ENCODE measurements at regions not wholly inside any gene's neighbourhood (a gene's known extent, or its start where the extent isn't known, plus 50 kb on each side); places are given as distances from the start of the nearest gene placed in this dataset.
"Not testable (repeated sequence)": the region's sequence is repeated elsewhere in the genome, so short reads cannot be mapped to it uniquely, and the experiment has no call there.

DNA sequence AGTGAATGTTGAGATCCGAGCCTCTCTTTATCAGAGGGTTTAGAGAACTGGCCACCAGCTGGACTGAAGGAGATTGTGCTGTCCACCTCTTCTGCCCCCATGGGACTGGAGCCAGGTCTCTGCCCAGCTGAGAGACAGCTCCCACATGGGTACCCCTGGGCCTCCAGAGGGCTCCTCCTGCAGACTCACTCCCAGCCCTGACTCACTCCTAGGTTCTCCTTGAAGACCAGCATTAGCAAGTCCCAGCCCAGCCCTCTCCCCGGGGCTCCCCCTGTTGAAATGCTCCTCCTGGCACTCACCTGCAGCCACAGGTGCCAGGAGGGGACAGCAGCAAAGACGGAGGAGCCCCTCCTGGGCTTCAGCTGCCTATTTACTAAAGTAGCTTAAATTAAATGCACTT is 126.9 kb downstream of the CXCL12 start:
- H3K4me3 ChIP-seq (replicated peaks in 1 of 2; ENCODE audit: low read depth in 2 of 2, low read length in 2 of 2): no peak overlapping the region
- no peak for DNase-seq (ENCODE audit: low read depth in 2 of 2)
- TF ChIP-seq, protein P1, sequence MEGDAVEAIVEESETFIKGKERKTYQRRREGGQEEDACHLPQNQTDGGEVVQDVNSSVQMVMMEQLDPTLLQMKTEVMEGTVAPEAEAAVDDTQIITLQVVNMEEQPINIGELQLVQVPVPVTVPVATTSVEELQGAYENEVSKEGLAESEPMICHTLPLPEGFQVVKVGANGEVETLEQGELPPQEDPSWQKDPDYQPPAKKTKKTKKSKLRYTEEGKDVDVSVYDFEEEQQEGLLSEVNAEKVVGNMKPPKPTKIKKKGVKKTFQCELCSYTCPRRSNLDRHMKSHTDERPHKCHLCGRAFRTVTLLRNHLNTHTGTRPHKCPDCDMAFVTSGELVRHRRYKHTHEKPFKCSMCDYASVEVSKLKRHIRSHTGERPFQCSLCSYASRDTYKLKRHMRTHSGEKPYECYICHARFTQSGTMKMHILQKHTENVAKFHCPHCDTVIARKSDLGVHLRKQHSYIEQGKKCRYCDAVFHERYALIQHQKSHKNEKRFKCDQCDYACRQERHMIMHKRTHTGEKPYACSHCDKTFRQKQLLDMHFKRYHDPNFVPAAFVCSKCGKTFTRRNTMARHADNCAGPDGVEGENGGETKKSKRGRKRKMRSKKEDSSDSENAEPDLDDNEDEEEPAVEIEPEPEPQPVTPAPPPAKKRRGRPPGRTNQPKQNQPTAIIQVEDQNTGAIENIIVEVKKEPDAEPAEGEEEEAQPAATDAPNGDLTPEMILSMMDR (IDR thresholded peaks at IDR 0.05; ENCODE audit: low read depth, low read length): no peak

DNA sequence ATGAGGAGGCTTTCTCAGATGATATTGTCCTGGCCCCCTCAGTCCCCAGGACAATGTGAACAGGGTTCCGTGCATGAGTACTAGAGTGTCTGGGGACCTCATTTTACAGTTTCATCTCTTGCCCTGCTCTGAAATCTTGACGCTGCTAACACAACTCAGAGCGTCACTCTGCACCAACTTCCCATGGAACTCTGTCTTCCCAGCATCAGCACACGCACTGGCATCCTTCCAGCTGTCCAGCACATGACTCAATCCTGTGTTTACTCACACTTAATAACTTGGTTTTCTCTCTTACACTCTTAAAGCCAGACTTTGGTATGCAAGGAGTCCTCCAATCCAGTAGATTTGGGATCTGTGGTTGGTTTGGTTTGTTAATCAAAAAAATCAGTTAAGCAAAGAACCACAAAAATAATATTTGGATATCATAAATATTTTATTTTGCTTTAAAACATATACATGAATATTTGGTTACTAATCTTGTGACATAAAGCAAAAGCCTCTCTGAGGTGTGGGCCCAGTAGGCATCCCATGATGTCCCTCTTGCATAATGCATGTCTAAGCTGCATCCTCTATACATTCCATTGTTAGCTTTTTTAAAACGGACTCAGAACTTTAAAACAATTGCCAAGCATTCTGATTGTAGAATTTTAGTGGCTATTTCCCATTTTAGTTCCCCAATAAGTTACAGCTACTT is 131.0 kb downstream of the CXCL12 start:
- no peak overlapping the region for H3K4me3 ChIP-seq (replicated peaks in 1 of 2; ENCODE audit: low read depth in 2 of 2, low read length in 2 of 2)
- TF ChIP-seq, protein P1 (IDR thresholded peaks at IDR 0.05; ENCODE audit: low read depth, low read length): no peak
- DNase-seq (ENCODE audit: low read depth in 2 of 2): peak; percentile 91 to 92

DNA sequence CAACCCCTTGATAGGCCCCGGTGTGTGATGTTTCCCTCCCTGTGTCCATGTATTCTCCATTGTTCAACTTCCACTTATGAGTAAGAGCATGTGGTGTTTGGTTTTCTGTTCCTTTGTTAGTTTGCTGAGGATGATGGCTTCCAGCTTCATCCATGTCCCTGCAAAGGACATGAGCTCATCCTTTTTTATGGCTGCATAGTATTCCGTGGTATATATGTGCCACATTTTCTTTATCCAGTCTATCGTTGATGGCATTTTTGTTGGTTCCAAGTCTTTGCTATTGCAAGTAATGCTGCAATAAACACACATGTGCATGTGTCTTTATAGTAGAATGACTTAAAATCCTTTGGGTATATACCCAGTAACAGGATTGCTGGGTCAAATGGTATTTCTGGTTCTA is 132.3 kb downstream of the CXCL12 start:
- not testable (repeated sequence) for H3K4me3 ChIP-seq (replicated peaks in 1 of 2; ENCODE audit: low read depth in 2 of 2, low read length in 2 of 2); DNase-seq (ENCODE audit: low read depth in 2 of 2)

DNA sequence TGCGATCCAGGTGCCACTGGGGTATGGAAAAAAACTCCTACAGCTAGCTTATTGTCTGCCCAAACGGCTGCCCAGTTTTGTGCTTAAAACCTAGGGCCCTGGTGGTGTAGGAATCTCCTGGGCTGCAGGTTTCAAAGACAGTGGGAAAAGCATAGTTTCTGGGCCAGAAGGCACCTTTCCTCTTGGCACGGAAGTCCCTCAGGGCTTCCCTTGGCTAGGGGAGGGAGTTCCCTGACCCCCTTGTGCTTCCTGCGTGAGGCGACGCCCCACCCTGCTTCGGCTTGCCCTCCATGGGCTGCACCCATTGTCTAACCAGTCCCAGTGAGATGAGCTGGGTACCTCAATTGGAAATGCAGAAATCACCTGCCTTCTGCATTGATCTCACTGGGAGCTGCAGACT is 135.0 kb downstream of the CXCL12 start:
- H3K4me3 ChIP-seq (replicated peaks in 1 of 2; ENCODE audit: low read depth in 2 of 2, low read length in 2 of 2); DNase-seq (ENCODE audit: low read depth in 2 of 2): not testable (repeated sequence)

DNA sequence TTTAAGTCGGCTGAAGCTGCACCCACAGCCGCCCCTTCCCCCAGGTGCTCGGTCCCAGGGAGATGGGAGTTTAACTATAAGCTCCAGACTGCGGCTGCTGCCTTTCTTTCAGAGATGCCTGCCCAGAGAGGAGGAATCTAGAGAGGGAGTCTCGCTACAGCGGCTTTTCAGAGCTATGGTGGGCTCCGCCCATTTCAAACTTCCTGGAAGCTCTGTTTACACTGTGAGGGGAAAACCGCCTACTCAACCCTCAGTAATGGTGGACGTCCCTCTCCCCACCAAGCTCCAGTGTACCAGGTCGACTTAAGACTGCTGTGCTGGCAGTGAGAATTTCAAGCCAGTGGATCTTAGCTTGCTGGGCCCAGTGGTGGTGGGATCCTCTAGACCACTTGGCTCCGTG is 135.4 kb downstream of the CXCL12 start:
- DNase-seq (ENCODE audit: low read depth in 2 of 2): no peak
- TF ChIP-seq, protein P1 (IDR thresholded peaks at IDR 0.05; ENCODE audit: low read depth, low read length): no peak
- H3K4me3 ChIP-seq (replicated peaks in 1 of 2; ENCODE audit: low read depth in 2 of 2, low read length in 2 of 2): no peak overlapping the region

DNA sequence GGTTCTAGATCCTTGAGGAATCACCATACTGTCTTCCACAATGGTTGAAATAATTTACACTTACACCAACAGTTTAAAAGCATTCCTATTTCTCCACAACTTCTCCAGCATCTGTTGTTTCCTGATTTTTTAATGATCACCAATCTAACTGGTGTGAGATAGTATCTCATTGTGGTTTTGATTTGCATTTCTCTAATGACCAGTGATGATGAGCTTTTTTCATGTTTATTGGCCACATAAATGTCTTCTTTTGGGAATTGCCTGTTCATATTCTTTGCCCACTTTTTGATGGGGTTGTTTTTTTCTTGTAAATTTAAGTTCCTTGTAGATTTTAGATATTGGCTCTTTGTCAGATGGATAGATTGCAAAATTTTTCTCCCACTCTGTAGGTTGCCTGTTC is 138.2 kb downstream of the CXCL12 start:
- not testable (repeated sequence) for H3K4me3 ChIP-seq (replicated peaks in 1 of 2; ENCODE audit: low read depth in 2 of 2, low read length in 2 of 2)

DNA sequence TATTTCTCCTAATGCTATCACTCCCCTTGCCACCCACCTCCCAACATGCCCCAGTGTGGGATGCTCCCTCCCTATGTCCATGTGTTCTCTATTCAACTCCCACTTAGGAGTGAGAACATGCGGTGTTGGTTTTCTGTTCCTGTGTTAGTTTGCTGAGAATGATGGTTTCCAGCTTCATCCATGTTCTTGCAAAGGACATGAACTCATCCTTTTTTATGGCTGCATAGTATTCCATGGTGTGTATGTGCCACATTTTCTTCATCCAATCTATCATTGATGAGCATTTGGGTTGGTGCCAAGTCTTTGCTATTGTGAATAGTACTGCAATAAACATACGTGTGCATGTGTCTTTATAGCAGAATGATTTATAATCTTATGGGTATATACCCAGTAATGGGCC is 138.6 kb downstream of the CXCL12 start:
- not testable (repeated sequence) for DNase-seq (ENCODE audit: low read depth in 2 of 2); H3K4me3 ChIP-seq (replicated peaks in 1 of 2; ENCODE audit: low read depth in 2 of 2, low read length in 2 of 2)

More for the DNA sequence above, 138.2 kb downstream of the CXCL12 start:
- DNase-seq (ENCODE audit: low read depth in 2 of 2): not testable (repeated sequence)

DNA sequence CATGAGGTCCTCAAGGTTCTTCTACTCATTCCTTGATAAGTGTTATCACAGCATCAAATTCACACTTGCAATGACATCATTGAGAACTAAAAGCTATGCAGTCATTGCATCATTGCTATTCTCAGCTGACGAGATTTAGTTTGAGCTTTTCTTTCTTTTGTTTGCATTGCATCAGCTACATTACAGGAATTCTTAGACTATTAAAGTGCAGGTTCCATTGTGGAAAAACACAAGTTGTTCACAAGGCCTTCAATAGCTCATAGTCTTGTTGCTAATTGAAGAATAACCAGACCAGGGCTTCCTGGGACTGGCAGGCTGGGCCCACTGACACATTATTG is 139.3 kb downstream of the CXCL12 start:
- TF ChIP-seq, protein P1 (IDR thresholded peaks at IDR 0.05; ENCODE audit: low read depth, low read length): no peak
- H3K4me3 ChIP-seq (replicated peaks in 1 of 2; ENCODE audit: low read depth in 2 of 2, low read length in 2 of 2): no peak overlapping the region
- DNase-seq (ENCODE audit: low read depth in 2 of 2): peak; percentile 64 to 86

DNA sequence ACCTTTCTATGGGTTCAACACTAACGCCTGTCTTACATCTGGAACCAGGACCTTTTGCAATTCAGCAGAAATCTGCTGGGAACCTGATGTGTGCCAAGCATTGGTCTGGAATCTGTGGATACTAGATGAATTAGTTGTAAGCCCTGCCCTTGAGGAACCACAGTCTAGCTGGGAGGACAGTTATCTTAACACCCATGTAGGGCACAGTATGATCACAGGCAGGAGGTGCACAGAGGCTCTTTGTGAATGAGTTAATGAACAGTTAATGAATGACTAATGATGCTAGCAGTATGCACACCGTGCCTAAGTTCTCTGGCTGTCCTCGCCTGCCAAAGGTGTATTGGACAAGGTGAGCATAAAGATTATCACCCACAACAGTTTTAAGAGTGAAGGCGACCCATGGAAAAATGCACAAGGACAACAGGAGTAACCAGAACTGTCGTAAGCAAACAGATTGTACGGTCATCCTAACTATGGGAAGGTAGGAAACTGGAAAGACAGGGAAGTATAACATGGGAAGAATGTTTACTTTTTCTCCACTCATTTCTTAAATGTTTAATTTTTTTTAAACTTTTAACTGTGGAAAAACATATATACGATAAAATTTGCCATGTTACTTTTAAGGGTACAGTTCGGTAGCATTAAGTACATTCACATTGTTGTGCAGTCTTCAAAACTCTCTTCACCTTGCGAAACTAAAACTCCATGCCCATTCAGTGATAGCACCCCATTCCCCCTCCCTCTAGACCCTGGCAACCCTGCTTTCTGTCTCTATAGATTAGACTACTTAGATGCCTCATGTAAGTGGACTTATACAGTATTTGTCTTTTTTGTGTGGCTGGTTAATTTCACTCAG is 139.9 kb downstream of the CXCL12 start:
- no peak for DNase-seq (ENCODE audit: low read depth in 2 of 2)
- TF ChIP-seq, protein P1 (IDR thresholded peaks at IDR 0.05; ENCODE audit: low read depth, low read length): no peak
- H3K4me3 ChIP-seq (replicated peaks in 1 of 2; ENCODE audit: low read depth in 2 of 2, low read length in 2 of 2): no peak overlapping the region

Data from cardiac fibroblast (primary cell).